ENCODE measurements at regions not wholly inside any gene's neighbourhood (a gene's known extent, or its start where the extent isn't known, plus 50 kb on each side); places are given as distances from the start of the nearest gene placed in this dataset.
"Not testable (repeated sequence)": the region's sequence is repeated elsewhere in the genome, so short reads cannot be mapped to it uniquely, and the experiment has no call there.

DNA sequence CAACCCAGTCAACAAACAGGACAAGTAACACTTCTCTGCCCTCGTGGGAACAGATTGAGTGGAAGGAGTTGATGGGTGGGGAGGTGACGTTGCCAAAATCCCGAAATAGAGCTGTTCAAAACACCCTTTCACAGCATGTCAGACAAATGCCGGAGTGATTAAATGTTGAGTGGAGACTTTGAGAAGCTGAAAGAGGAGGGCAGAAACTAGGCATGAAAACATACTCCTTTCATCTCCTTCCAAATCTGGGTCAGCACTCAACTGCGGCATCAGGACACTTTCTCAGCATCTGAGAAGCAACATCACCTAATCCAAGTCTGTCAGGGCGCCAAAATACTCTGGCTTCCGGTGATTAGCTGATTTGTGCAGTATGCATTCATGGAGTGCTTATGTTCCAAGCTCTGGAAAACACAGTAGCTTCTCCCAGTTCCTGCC lies 51.5 kb upstream of the MRI1 start:
- no peak for DNase-seq (ENCODE audit: low read depth)

DNA sequence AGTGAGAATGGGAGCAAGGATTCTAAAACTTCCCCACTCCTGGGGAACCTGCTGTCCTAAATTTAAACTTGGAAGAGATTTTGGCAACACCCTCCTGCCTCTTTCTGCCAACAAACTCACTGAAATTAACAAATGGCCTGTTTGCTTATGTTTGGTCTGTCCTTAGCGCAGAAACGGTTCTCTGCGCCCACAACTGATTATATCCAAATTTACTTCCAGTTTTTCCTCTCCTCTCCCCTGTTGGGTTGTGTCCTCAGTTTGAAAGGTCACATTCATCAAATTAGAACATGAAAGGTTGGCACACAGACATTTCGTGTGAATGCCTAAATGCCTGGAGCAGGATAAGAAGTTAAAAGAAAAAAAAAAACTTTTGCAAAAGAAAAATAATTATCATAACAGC lies 56.4 kb upstream of the MRI1 start:
- no peak for DNase-seq (ENCODE audit: low read depth)

GRCh38 chr19:13705928-13706447 lies 58.3 kb upstream of the MRI1 start:
- no peak for DNase-seq (ENCODE audit: low read depth)

- DNase-seq (ENCODE audit: low read depth) = no peak
Measured at GRCh38 chr19:13705201-13705600, 59.1 kb upstream of the MRI1 start.

DNA sequence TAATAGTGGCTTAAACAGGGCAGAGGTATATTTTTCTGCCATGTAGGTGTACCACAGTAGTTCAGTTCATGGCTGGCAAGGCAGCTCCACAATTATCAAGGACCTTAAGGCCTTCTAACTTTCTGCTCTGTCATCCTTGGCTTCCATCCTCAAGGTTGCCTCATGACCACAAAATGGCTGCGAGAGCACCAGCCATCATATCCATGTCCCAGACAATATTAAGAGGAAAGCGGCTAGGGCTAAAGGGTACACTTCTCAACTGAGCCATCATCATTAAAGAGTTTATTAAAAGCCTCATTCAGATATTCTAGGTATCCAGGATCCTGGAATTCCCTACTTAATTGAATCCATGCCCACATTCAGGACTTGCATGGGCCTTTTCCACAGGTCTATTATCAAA lies 62.7 kb upstream of the MRI1 start:
- DNase-seq (ENCODE audit: low read depth) = no peak

- DNase-seq (ENCODE audit: low read depth) = no peak
Measured at GRCh38 chr19:13700621-13701020, 63.7 kb upstream of the MRI1 start.

- DNase-seq (ENCODE audit: low read depth) = no peak
Measured at GRCh38 chr19:13699786-13700185, 64.5 kb upstream of the MRI1 start.

DNA sequence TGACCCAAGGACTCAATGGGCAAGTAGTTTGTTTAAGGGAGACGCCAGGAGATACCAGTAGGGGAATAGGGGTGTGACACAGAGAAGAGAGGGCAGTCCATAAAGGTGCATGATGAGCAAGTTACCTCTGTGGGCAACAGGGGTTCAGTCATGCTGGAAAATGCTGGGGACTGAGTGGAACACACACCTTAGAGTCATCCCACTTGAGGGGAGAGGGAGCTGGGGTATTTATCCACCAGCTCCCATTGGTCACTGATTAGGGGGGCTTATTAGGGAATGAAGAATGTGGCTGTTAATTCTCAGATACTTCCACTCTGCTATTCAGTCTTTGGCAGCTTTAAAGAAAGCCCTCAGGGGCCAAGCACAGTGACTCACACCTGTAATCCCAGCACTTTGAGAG lies 67.5 kb upstream of the MRI1 start:
- no peak for DNase-seq (ENCODE audit: low read depth)

DNA sequence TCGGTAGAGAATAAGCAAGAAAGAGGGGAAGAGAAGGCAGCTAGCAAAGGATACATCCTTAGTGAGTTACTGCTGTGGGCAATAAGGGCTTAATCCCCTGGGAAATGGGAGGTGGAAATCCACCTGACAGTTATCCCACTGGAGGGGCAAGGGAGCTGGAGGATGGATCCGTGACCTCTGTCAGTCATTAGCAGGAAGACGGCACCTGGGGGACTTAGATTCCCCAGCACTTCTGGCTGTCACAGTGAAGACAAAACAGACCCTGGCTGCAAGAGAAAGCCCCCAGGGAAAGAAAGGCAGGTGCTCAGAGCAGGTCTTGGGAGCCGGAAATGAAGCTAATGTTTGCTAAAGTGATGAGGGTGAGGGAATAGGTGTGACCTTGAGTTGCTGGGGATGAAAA lies 70.4 kb upstream of the MRI1 start:
- DNase-seq (ENCODE audit: low read depth) = no peak

- no peak for DNase-seq (ENCODE audit: low read depth)
Measured at GRCh38 chr19:13691569-13692435, 72.5 kb upstream of the MRI1 start.

DNA sequence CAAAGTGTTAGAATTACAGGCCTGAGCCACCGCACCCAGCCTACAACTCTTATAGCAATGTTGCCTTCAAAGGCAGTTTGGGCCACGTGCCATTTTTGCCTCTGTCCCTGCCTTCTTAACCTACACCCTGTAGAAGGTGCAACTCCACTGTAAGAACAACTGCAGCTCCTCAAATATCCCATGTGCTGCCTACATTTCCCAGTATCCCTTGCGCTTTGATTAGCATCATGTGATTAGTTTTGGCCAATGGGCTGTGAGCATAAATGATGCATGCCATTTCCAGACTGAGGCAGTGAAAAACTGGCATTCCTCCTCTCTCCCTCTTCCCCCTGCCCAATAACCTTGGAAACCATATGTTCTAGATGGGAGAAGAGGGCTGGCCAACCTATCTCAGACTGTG lies 75.2 kb upstream of the MRI1 start:
- no peak for DNase-seq (ENCODE audit: low read depth)

GRCh38 chr19:13684021-13684420 lies 80.3 kb upstream of the MRI1 start:
- DNase-seq (ENCODE audit: low read depth) = no peak

- DNase-seq (ENCODE audit: low read depth) = no peak
Measured at GRCh38 chr19:13681509-13681908, 82.8 kb upstream of the MRI1 start.

GRCh38 chr19:13680708-13681360 lies 83.5 kb upstream of the MRI1 start:
- DNase-seq (ENCODE audit: low read depth) = not testable (repeated sequence)

GRCh38 chr19:13676967-13677366 lies 87.4 kb upstream of the MRI1 start:
- not testable (repeated sequence) for DNase-seq (ENCODE audit: low read depth)

- not testable (repeated sequence) for DNase-seq (ENCODE audit: low read depth)
Measured at GRCh38 chr19:13672480-13673175, 91.7 kb upstream of the MRI1 start.

GRCh38 chr19:13670846-13671245 lies 93.5 kb upstream of the MRI1 start:
- DNase-seq (ENCODE audit: low read depth) = no peak

DNA sequence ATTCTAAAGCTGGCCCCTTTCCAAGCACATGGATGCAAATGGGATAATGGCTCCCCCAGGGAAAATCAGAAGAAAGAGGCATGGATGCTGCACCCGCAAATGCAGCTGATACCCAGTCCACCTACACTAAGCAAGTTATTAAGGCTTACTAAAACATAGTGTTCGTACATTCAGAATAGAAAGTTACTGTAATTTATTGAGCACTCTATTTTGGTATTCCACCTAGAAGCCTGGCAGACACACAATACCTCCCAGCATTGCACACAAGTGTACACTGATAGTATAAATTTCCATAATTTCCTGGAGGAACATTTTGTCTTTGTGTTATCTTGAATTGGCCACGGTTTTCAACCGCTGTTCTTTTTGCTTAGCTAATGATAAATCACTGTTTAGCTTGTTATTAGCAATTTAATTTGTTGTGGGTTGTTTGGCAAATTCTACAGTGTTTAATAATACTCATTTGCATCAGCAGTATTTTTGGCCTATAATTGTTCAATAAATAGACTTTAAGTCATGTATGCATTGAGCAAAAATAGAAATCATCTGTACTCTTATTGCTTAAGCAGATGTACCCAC lies 94.5 kb upstream of the MRI1 start:
- no peak for DNase-seq (ENCODE audit: low read depth)

GRCh38 chr19:13668964-13669363 lies 95.4 kb upstream of the MRI1 start:
- DNase-seq (ENCODE audit: low read depth) = no peak

GRCh38 chr19:13666165-13666564 lies 98.2 kb upstream of the MRI1 start:
- DNase-seq (ENCODE audit: low read depth) = no peak

GRCh38 chr19:13665125-13665905 lies 99.0 kb upstream of the MRI1 start:
- DNase-seq (ENCODE audit: low read depth) = no peak

Measured in stimulated activated CD8-positive, alpha-beta memory T cell treated with anti-CD3 and anti-CD28 coated beads, Interleukin-7, amount 100 ng/mL, for 24 hours (primary cell).